ENCODE measurements at regions not wholly inside any gene's neighbourhood (a gene's known extent, or its start where the extent isn't known, plus 50 kb on each side); places are given as distances from the start of the nearest gene placed in this dataset.
"Not testable (repeated sequence)": the region's sequence is repeated elsewhere in the genome, so short reads cannot be mapped to it uniquely, and the experiment has no call there.

GRCh38 chr3:81884791-81885190, 123.3 kb upstream of the GBE1 start:
- intact Hi-C loops (cut with DNase I), result no loop called here
- no peak for DNase-seq (ENCODE audit: low spot score)

- intact Hi-C loops (cut with DNase I), result no loop called here
- no peak for DNase-seq (ENCODE audit: low spot score)
These were observed 115.4 kb upstream of the GBE1 start for GRCh38 chr3:81876826-81877225.

GRCh38 chr3:81874738-81875137, 113.3 kb upstream of the GBE1 start:
- intact Hi-C loops (cut with DNase I), result no loop called here
- no peak for DNase-seq (ENCODE audit: low spot score)

- no peak for DNase-seq (ENCODE audit: low spot score)
- intact Hi-C loops (cut with DNase I), result no loop called here
These were observed 111.1 kb upstream of the GBE1 start for GRCh38 chr3:81872566-81872965.

- no peak for DNase-seq (ENCODE audit: low spot score)
- intact Hi-C loops (cut with DNase I), result no loop called here
These were observed 110.1 kb upstream of the GBE1 start for GRCh38 chr3:81871358-81872155.

GRCh38 chr3:81869382-81869781, 107.9 kb upstream of the GBE1 start:
- DNase-seq (ENCODE audit: low spot score), result no peak
- intact Hi-C loops (cut with DNase I), result no loop called here

GRCh38 chr3:81868597-81868996, 107.2 kb upstream of the GBE1 start:
- intact Hi-C loops (cut with DNase I), result no loop called here

GRCh38 chr3:81867875-81868274, 106.4 kb upstream of the GBE1 start:
- intact Hi-C loops (cut with DNase I), result no loop called here

More at GRCh38 chr3:81868597-81868996, 107.2 kb upstream of the GBE1 start:
- DNase-seq (ENCODE audit: low spot score), result no peak

GRCh38 chr3:81865164-81865563, 103.7 kb upstream of the GBE1 start:
- DNase-seq (ENCODE audit: low spot score), result peak; percentile 55
- intact Hi-C loops (cut with DNase I), result not testable (repeated sequence)

More at GRCh38 chr3:81867875-81868274, 106.4 kb upstream of the GBE1 start:
- DNase-seq (ENCODE audit: low spot score), result no peak

GRCh38 chr3:81864272-81864671, 102.8 kb upstream of the GBE1 start:
- intact Hi-C loops (cut with DNase I), result loop anchor here in 1 of 2 donors (5.0 kb wide), 1 partner anchor 77 kb away; no protein-coding TSS in a partner anchor
- no peak for DNase-seq (ENCODE audit: low spot score)

GRCh38 chr3:81863756-81864155, 102.3 kb upstream of the GBE1 start:
- intact Hi-C loops (cut with DNase I), result loop anchor here in 1 of 2 donors (5.0 kb wide), 1 partner anchor 76 kb away; no protein-coding TSS in a partner anchor
- no peak for DNase-seq (ENCODE audit: low spot score)

GRCh38 chr3:81861593-81861992, 100.1 kb upstream of the GBE1 start:
- DNase-seq (ENCODE audit: low spot score), result no peak
- intact Hi-C loops (cut with DNase I), result loop anchor here in 1 of 2 donors (5.0 kb wide), 1 partner anchor 74 kb away; no protein-coding TSS in a partner anchor

- intact Hi-C loops (cut with DNase I), result no loop called here
- DNase-seq (ENCODE audit: low spot score), result no peak
These were observed 98.1 kb upstream of the GBE1 start for GRCh38 chr3:81859524-81859923.

GRCh38 chr3:81853431-81853830, 92.0 kb upstream of the GBE1 start:
- no peak for DNase-seq (ENCODE audit: low spot score)
- intact Hi-C loops (cut with DNase I), result no loop called here

GRCh38 chr3:81851176-81851575, 89.7 kb upstream of the GBE1 start:
- intact Hi-C loops (cut with DNase I), result no loop called here
- no peak for DNase-seq (ENCODE audit: low spot score)

- no peak for DNase-seq (ENCODE audit: low spot score)
- intact Hi-C loops (cut with DNase I), result no loop called here
These were observed 85.5 kb upstream of the GBE1 start for GRCh38 chr3:81846988-81847387.

- DNase-seq (ENCODE audit: low spot score), result no peak
- intact Hi-C loops (cut with DNase I), result no loop called here
These were observed 80.1 kb upstream of the GBE1 start for GRCh38 chr3:81841540-81841939.

- intact Hi-C loops (cut with DNase I), result no loop called here
- DNase-seq (ENCODE audit: low spot score), result no peak
These were observed 78.2 kb upstream of the GBE1 start for GRCh38 chr3:81839504-81840094.

- DNase-seq (ENCODE audit: low spot score), result no peak
- intact Hi-C loops (cut with DNase I), result no loop called here
These were observed 77.0 kb upstream of the GBE1 start for GRCh38 chr3:81838457-81838856.

- DNase-seq (ENCODE audit: low spot score), result no peak
- intact Hi-C loops (cut with DNase I), result no loop called here
These were observed 75.7 kb upstream of the GBE1 start for GRCh38 chr3:81837071-81837593.

- DNase-seq (ENCODE audit: low spot score), result no peak
- intact Hi-C loops (cut with DNase I), result no loop called here
These were observed 68.5 kb upstream of the GBE1 start for GRCh38 chr3:81829937-81830336.
